ENCODE measurements at regions not wholly inside any gene's neighbourhood (a gene's known extent, or its start where the extent isn't known, plus 50 kb on each side); places are given as distances from the start of the nearest gene placed in this dataset.

- TF ChIP-seq, protein P1, sequence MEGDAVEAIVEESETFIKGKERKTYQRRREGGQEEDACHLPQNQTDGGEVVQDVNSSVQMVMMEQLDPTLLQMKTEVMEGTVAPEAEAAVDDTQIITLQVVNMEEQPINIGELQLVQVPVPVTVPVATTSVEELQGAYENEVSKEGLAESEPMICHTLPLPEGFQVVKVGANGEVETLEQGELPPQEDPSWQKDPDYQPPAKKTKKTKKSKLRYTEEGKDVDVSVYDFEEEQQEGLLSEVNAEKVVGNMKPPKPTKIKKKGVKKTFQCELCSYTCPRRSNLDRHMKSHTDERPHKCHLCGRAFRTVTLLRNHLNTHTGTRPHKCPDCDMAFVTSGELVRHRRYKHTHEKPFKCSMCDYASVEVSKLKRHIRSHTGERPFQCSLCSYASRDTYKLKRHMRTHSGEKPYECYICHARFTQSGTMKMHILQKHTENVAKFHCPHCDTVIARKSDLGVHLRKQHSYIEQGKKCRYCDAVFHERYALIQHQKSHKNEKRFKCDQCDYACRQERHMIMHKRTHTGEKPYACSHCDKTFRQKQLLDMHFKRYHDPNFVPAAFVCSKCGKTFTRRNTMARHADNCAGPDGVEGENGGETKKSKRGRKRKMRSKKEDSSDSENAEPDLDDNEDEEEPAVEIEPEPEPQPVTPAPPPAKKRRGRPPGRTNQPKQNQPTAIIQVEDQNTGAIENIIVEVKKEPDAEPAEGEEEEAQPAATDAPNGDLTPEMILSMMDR (IDR thresholded peaks at IDR 0.05; ENCODE audit: insufficient read depth, low read length, severe bottlenecking) = no peak
- Histone ChIP-seq H3K36me3 (ENCODE audit: control insufficient read depth, insufficient read depth, low read length) (no peaks in the 10 kb centered on the region), H3K27me3 (ENCODE audit: control insufficient read depth, insufficient read depth, low read length) (no peaks in the 10 kb centered on the region), H3K4me3 (ENCODE audit: low read depth, low read length) (no peak overlapping the region)
- FAIRE-seq = no peak
- DNase-seq (ENCODE audit: low read depth) = peak; percentile 15
Measured at GRCh38 chr13:104466016-104466415, 1399.8 kb upstream of the SLC10A2 start.

- DNase-seq (ENCODE audit: low read depth) = no peak
- Histone ChIP-seq H3K4me3 (ENCODE audit: low read depth, low read length) (no peak overlapping the region), H3K27me3 (ENCODE audit: control insufficient read depth, insufficient read depth, low read length) (no peaks in the 10 kb centered on the region), H3K36me3 (ENCODE audit: control insufficient read depth, insufficient read depth, low read length) (no peaks in the 10 kb centered on the region)
- FAIRE-seq = no peak
- TF ChIP-seq, protein P1 (IDR thresholded peaks at IDR 0.05; ENCODE audit: insufficient read depth, low read length, severe bottlenecking) = no peak
Measured at GRCh38 chr13:104461049-104461448, 1394.8 kb upstream of the SLC10A2 start.

GRCh38 chr13:104460554-104460953, 1394.3 kb upstream of the SLC10A2 start:
- TF ChIP-seq, protein P1 (IDR thresholded peaks at IDR 0.05; ENCODE audit: insufficient read depth, low read length, severe bottlenecking) = no peak
- no peak overlapping the region for H3K4me3 ChIP-seq (ENCODE audit: low read depth, low read length)
- DNase-seq (ENCODE audit: low read depth) = peak; percentile 32
- FAIRE-seq = no peak
- H3K36me3 ChIP-seq (ENCODE audit: control insufficient read depth, insufficient read depth, low read length) = no peaks in the 10 kb centered on the region
- H3K27me3 ChIP-seq (ENCODE audit: control insufficient read depth, insufficient read depth, low read length) = no peaks in the 10 kb centered on the region

DNA sequence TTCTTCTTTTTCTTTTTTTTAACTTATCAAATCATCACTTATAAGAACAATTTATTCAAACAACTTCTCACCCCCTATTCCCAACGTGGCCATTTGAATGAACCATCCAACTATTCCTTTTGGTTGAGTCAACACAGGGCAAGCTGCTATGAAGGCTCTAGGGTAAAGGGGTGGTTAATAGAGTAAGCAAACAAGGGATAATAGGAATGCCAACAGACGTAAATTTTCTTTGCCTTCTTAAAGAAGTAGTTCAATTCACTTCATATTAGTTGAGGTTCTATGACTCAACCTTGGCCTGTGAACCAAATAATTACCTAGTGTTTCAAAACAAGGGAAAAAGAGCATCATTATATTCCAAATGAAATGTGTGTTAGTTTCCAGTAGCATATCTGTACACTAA, 1383.8 kb upstream of the SLC10A2 start:
- DNase-seq (ENCODE audit: low read depth) = no peak
- Histone ChIP-seq H3K36me3 (ENCODE audit: control insufficient read depth, insufficient read depth, low read length) (no peaks in the 10 kb centered on the region), H3K4me3 (ENCODE audit: low read depth, low read length) (no peak overlapping the region), H3K27me3 (ENCODE audit: control insufficient read depth, insufficient read depth, low read length) (no peaks in the 10 kb centered on the region)
- TF ChIP-seq, protein P1 (IDR thresholded peaks at IDR 0.05; ENCODE audit: insufficient read depth, low read length, severe bottlenecking) = no peak
- no peak for FAIRE-seq

- TF ChIP-seq, protein P1 (IDR thresholded peaks at IDR 0.05; ENCODE audit: insufficient read depth, low read length, severe bottlenecking) = no peak
- H3K36me3 ChIP-seq (ENCODE audit: control insufficient read depth, insufficient read depth, low read length) = no peaks in the 10 kb centered on the region
- no peak for DNase-seq (ENCODE audit: low read depth)
- no peak for FAIRE-seq
- no peak overlapping the region for H3K4me3 ChIP-seq (ENCODE audit: low read depth, low read length)
- no peaks in the 10 kb centered on the region for H3K27me3 ChIP-seq (ENCODE audit: control insufficient read depth, insufficient read depth, low read length)
Measured at GRCh38 chr13:104447348-104447747, 1381.1 kb upstream of the SLC10A2 start.

DNA sequence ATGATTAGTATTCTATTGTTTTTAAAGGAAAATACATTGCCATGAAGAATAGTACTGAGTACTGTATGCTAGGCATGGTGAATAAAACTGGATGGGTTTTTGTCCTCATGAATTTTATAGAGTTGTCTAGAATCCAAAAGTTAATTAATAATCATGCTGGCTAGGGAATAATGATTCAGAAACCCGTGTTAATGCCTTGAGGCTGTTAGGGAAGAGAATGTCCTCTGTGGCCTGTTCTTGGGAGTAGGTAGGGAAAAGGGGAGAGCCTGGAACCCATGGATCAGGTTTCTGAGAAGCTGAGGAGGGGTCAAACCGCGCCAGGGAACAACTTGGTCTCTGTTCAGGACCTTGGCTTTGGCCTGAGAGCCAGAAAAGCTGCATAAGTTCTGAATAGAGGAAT, 1376.3 kb upstream of the SLC10A2 start:
- no peak for DNase-seq (ENCODE audit: low read depth)
- TF ChIP-seq, protein P1 (IDR thresholded peaks at IDR 0.05; ENCODE audit: insufficient read depth, low read length, severe bottlenecking) = no peak
- no peaks in the 10 kb centered on the region for H3K36me3 ChIP-seq (ENCODE audit: control insufficient read depth, insufficient read depth, low read length)
- FAIRE-seq = no peak
- H3K4me3 ChIP-seq (ENCODE audit: low read depth, low read length) = no peak overlapping the region
- H3K27me3 ChIP-seq (ENCODE audit: control insufficient read depth, insufficient read depth, low read length) = no peaks in the 10 kb centered on the region
